Liver (tissue), 8 donors: ENCODE measurements at regions not wholly inside any gene's neighbourhood (a gene's known extent, or its start where the extent isn't known, plus 50 kb on each side); places are given as distances from the start of the nearest gene placed in this dataset.

Experiments used
- DNase-seq: peaks from one replicate; pipeline ENCODE4 v3.0.0-alpha.2; 2017; ENCODE audit warnings: low spot score
- H3K27ac ChIP-seq, 2 donors: one replicate each; pipeline ENCODE4 v1.7.0; 2013; ENCODE audit warnings: inconsistent platforms in 2 of 2, low read length in 2 of 2, control low read depth in 1 of 2, low read depth in 1 of 2, mild to moderate bottlenecking in 1 of 2
- H3K27me3 ChIP-seq, 4 donors: one replicate each; pipeline versions ENCODE4 v1.6.1 to v1.7.0; 2013; ENCODE audit warnings: low read length in 3 of 4, inconsistent platforms in 1 of 4, mild to moderate bottlenecking in 1 of 4, moderate library complexity in 1 of 4; ENCODE audit not compliant: control insufficient read depth in 4 of 4, insufficient read depth in 4 of 4
- H3K36me3 ChIP-seq, 4 donors: one replicate each; pipeline versions ENCODE4 v1.6.1 to v1.7.0; 2013; ENCODE audit warnings: low read length in 3 of 4, mild to moderate bottlenecking in 3 of 4, low read depth in 1 of 4, moderate library complexity in 1 of 4; ENCODE audit not compliant: control insufficient read depth in 4 of 4, insufficient read depth in 3 of 4
- H3K4me1 ChIP-seq, 4 donors: one replicate each; pipeline versions ENCODE4 v1.6.1 to v1.7.0; 2013; ENCODE audit warnings: low read length in 3 of 4, mild to moderate bottlenecking in 3 of 4, moderate library complexity in 1 of 4; ENCODE audit not compliant: control insufficient read depth in 4 of 4, insufficient read depth in 4 of 4
- H3K4me3 ChIP-seq, 3 donors: one replicate each; pipeline versions ENCODE4 v1.6.1 to v1.7.0; 2013; ENCODE audit warnings: low read length in 3 of 3, control low read depth in 1 of 3, low read depth in 1 of 3, mild to moderate bottlenecking in 1 of 3
- H3K9ac ChIP-seq, 2 donors: one replicate each; pipeline ENCODE4 v1.7.0; 2013; ENCODE audit warnings: low read length in 2 of 2, mild to moderate bottlenecking in 2 of 2, moderate library complexity in 2 of 2, control low read depth in 1 of 2, low read depth in 1 of 2
- H3K9me3 ChIP-seq, 4 donors: one replicate each; pipeline versions ENCODE4 v1.6.1 to v1.7.0; 2013; ENCODE audit warnings: low read length in 3 of 4; ENCODE audit not compliant: control insufficient read depth in 4 of 4
- ATF3 ChIP-seq: IDR thresholded peaks from 2 replicates; pipeline ENCODE4 v1.6.1; 2016; ENCODE audit warnings: antibody characterized with exemption
- CTCF ChIP-seq: fragments of 150-350 bp; IDR thresholded peaks from 2 replicates; pipeline ENCODE4 v1.5.1; 2017; ENCODE audit warnings: improper control_type of control experiment, low read depth, low read length; ENCODE audit not compliant: missing input control
- EGR1 ChIP-seq, 2 donors: IDR thresholded peaks; 2 replicates each; pipeline ENCODE4 v1.6.1; 2016 to 2018; ENCODE audit warnings: antibody characterized with exemption in 2 of 2, low read depth in 2 of 2
- FOXA1 ChIP-seq: IDR thresholded peaks from 2 replicates; pipeline ENCODE4 v1.6.1; 2016; ENCODE audit warnings: antibody characterized with exemption
- FOXA2 ChIP-seq: IDR thresholded peaks from 2 replicates; pipeline ENCODE4 v1.6.1; 2016; ENCODE audit warnings: antibody characterized with exemption
- GABPA ChIP-seq, 2 donors: IDR thresholded peaks in 1 of 2; conservative IDR thresholded peaks in 1 of 2; 2 replicates each; pipeline ENCODE4 v1.6.1; 2016; ENCODE audit warnings: antibody characterized with exemption in 2 of 2, mild to moderate bottlenecking in 1 of 2, moderate library complexity in 1 of 2
- HNF4A ChIP-seq, 2 donors: conservative IDR thresholded peaks; 2 replicates each; pipeline ENCODE4 v1.6.1; 2016; ENCODE audit warnings: antibody characterized with exemption in 2 of 2, mild to moderate bottlenecking in 2 of 2
- JUND ChIP-seq, 2 donors: IDR thresholded peaks; 2 replicates each; pipeline ENCODE4 v1.6.1; 2016; ENCODE audit warnings: antibody characterized with exemption in 2 of 2
- MAX ChIP-seq: IDR thresholded peaks from 2 replicates; pipeline ENCODE4 v1.6.1; 2016; ENCODE audit warnings: antibody characterized with exemption
- NR2F2 ChIP-seq: IDR thresholded peaks from 2 replicates; pipeline ENCODE4 v1.6.1; 2016; ENCODE audit warnings: antibody characterized with exemption
- RAD21 ChIP-seq, 2 donors: IDR thresholded peaks; 2 replicates each; pipeline ENCODE4 v1.6.1; 2016; ENCODE audit warnings: antibody characterized with exemption in 2 of 2, mild to moderate bottlenecking in 2 of 2
- REST ChIP-seq: IDR thresholded peaks from 2 replicates; pipeline ENCODE4 v1.6.1; 2016; ENCODE audit warnings: antibody characterized with exemption, mild to moderate bottlenecking
- RXRA ChIP-seq, 2 donors: IDR thresholded peaks; 2 replicates each; pipeline ENCODE4 v1.6.1; 2017 to 2018; ENCODE audit warnings: antibody characterized with exemption in 2 of 2, mild to moderate bottlenecking in 1 of 2
- SP1 ChIP-seq: IDR thresholded peaks from 2 replicates; pipeline ENCODE4 v1.6.1; 2018; ENCODE audit warnings: antibody characterized with exemption, mild to moderate bottlenecking
- TAF1 ChIP-seq: conservative IDR thresholded peaks from 2 replicates; pipeline ENCODE4 v1.6.1; 2016; ENCODE audit warnings: antibody characterized with exemption, mild to moderate bottlenecking
- YY1 ChIP-seq: IDR thresholded peaks from 2 replicates; pipeline ENCODE4 v1.6.1; 2016; ENCODE audit warnings: antibody characterized with exemption, mild to moderate bottlenecking
- ZBTB33 ChIP-seq: IDR thresholded peaks from 2 replicates; pipeline ENCODE4 v1.6.1; 2016; ENCODE audit warnings: antibody characterized with exemption
- WGBS: extraction: QIAGEN DNeasy Blood & Tissue Kit; methylation state at CpG from one replicate; pipeline ENCODE4 v1.1.7; 2013; 5-methylcytosine and 5-hydroxymethylcytosine counted together
- donor health status: healthy.
- donor health status: healthy.
- donor health status: healthy.
- donor health status: healthy.
- donor health status: healthy.

GRCh38 chrX:45689971-45690370 lies 489.3 kb upstream of the DIPK2B start:
- DNase-seq, result no peak
- WGBS, result 78% methylated on average over 1 of the region's 1 CpG
- Histone ChIP-seq H3K9me3 (peaks cover 0 to 3% (median 0%) of the 10 kb centered on the region in 4 donors), H3K9ac (no peak overlapping the region), H3K36me3 (no peaks in the 10 kb centered on the region), H3K4me3 (no peak overlapping the region), H3K4me1 (no peaks in the 10 kb centered on the region), H3K27ac (no peak overlapping the region), H3K27me3 (no peaks in the 10 kb centered on the region)
- TF ChIP-seq CTCF (no peak), MAX (no peak), RAD21 (IDR thresholded peaks at IDR 0.05) (no peak), FOXA2 (no peak), FOXA1 (no peak)

GRCh38 chrX:45683914-45684313 lies 483.2 kb upstream of the DIPK2B start:
- H3K27me3 ChIP-seq, result no peaks in the 10 kb centered on the region
- WGBS, result 75% methylated on average over 1 of the region's 1 CpG
- no peaks in the 10 kb centered on the region for H3K36me3 ChIP-seq
- H3K9me3 ChIP-seq, result no peaks in the 10 kb centered on the region
- H3K4me3 ChIP-seq, result no peak overlapping the region
- TF ChIP-seq NR2F2 (no peak), YY1 (no peak)
- no peak overlapping the region for H3K27ac ChIP-seq
- no peak for DNase-seq
- no peak overlapping the region for H3K9ac ChIP-seq
- H3K4me1 ChIP-seq, result no peaks in the 10 kb centered on the region

- H3K4me1 ChIP-seq, result no peaks in the 10 kb centered on the region
- H3K9me3 ChIP-seq, result no peaks in the 10 kb centered on the region
- H3K27me3 ChIP-seq, result no peaks in the 10 kb centered on the region
- H3K36me3 ChIP-seq, result no peaks in the 10 kb centered on the region
- TF ChIP-seq ATF3 (no peak), REST (no peak), NR2F2 (no peak), MAX (no peak), EGR1 (IDR thresholded peaks at IDR 0.05; ENCODE audit: low read depth in 2 of 2) (no peak), RXRA (IDR thresholded peaks at IDR 0.05) (no peak), JUND (IDR thresholded peaks at IDR 0.05) (no peak), ZBTB33 (no peak), HNF4A (conservative IDR thresholded peaks at IDR 0.05) (no peak), GABPA (IDR thresholded peaks at IDR 0.05 in 1 of 2, conservative IDR thresholded peaks at IDR 0.05 in 1 of 2) (no peak), YY1 (no peak), RAD21 (IDR thresholded peaks at IDR 0.05) (no peak), FOXA1 (no peak), SP1 (no peak), TAF1 (no peak)
- no peak overlapping the region for H3K27ac ChIP-seq
- H3K9ac ChIP-seq, result no peak overlapping the region
- WGBS, result 97% methylated on average over 1 of the region's 1 CpG
- no peak for DNase-seq
- no peak overlapping the region for H3K4me3 ChIP-seq
These were observed 481.2 kb upstream of the DIPK2B start for GRCh38 chrX:45681891-45682290.
